ENCODE measurements at regions not wholly inside any gene's neighbourhood (a gene's known extent, or its start where the extent isn't known, plus 50 kb on each side); places are given as distances from the start of the nearest gene placed in this dataset.

DNA sequence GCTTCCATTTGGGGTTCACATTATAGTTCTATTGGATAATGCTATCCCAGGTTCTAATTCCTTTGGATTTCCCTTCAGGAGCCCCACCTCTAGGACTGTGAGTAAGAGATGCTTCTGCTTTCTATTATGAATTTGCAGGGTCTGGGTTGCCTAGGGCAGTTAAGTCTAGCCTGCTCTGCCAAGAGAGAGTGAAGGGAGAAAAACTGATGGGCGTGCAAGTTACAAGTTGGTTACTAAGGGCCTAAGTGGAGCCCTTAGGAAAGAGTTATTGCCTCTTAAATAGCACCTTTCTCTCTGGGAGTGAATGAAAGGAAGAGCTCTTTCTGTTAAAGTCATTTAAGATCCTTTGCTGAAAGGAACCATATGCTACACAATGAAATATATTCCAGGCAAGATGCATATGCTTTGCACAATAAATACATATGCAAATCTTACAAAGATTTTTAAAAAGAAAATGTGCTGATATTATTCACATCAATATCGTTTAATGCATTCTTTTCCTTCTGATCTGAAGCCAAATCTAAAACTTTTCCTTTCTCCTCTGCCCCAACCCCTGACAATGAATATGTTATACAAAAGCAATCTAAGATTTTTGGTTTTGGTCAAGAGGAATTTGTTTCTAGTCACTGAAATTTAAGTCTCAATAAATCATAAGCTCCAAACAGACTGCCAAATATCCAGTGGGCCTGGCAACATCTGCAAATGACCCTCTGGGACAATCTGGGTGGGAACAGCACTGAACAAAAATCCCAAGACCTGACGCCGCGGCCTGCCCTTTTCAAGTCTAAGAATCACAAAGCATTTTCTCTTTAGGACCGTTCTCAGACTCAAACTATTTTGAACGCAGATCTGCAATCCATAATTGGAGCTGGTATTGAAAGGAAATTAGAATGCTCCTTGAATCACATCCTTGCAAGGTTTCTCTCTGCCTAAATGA is 586.7 kb downstream of the ETNK1 start:
- H3K4me1 ChIP-seq, result no peaks in the 10 kb centered on the region
- no peaks in the 10 kb centered on the region for H3K36me3 ChIP-seq
- H3K27me3 ChIP-seq, result no peaks in the 10 kb centered on the region
- TF ChIP-seq, protein P1, sequence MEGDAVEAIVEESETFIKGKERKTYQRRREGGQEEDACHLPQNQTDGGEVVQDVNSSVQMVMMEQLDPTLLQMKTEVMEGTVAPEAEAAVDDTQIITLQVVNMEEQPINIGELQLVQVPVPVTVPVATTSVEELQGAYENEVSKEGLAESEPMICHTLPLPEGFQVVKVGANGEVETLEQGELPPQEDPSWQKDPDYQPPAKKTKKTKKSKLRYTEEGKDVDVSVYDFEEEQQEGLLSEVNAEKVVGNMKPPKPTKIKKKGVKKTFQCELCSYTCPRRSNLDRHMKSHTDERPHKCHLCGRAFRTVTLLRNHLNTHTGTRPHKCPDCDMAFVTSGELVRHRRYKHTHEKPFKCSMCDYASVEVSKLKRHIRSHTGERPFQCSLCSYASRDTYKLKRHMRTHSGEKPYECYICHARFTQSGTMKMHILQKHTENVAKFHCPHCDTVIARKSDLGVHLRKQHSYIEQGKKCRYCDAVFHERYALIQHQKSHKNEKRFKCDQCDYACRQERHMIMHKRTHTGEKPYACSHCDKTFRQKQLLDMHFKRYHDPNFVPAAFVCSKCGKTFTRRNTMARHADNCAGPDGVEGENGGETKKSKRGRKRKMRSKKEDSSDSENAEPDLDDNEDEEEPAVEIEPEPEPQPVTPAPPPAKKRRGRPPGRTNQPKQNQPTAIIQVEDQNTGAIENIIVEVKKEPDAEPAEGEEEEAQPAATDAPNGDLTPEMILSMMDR (IDR thresholded peaks at IDR 0.05; ENCODE audit: low read depth, low read length), result no peak
- H3K9me3 ChIP-seq, result no peaks in the 10 kb centered on the region
- DNase-seq, result no peak
- H3K4me3 ChIP-seq (ENCODE audit: low read depth, low read length), result no peak overlapping the region

DNA sequence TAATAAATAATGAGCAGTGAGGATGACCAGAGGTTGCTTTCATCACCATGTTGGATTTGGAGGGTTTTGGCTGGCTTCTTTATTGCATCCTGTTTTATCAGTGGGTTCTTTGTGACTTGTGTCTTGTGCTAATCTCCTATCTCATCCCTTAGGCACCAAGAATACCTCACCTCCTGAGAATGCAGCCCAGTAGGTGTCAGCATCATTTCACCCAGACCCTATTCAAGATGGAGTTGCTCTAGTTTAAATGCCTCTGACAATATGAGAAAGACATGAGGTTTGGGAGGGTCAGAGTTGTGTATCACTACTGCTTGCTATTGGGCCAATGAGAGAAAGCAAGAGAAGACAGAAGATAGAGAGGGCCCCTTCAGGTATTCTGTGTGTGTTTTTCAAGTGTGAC is 592.2 kb downstream of the ETNK1 start:
- no peak for DNase-seq
- TF ChIP-seq, protein P1 (IDR thresholded peaks at IDR 0.05; ENCODE audit: low read depth, low read length), result no peak
- H3K4me1 ChIP-seq, result no peaks in the 10 kb centered on the region; the same call in 1 of the 2 replicates
- H3K4me3 ChIP-seq (ENCODE audit: low read depth, low read length), result no peak overlapping the region
- H3K9me3 ChIP-seq, result no peaks in the 10 kb centered on the region
- no peaks in the 10 kb centered on the region for H3K36me3 ChIP-seq
- no peaks in the 10 kb centered on the region for H3K27me3 ChIP-seq

DNA sequence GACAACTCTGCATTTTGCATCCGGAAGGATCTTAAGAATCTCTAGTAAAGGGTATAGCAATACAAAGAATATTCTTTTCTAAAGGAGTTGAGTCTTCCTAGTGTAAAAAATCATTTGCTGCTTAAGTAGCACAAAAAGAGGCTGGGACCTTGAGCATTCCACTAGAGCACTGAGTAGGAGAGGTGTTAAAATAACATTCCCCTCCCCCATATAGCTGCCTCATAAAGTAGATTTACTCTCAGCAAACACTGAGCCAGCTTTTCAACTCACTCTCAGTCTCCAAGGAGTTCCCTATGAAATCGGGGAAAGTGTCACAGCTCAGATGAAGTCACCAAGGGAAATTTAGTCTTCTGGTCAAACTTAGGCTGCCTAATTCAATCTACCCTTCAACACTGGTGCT is 592.7 kb downstream of the ETNK1 start:
- TF ChIP-seq, protein P1 (IDR thresholded peaks at IDR 0.05; ENCODE audit: low read depth, low read length), result no peak
- H3K9me3 ChIP-seq, result no peaks in the 10 kb centered on the region
- no peak overlapping the region for H3K4me3 ChIP-seq (ENCODE audit: low read depth, low read length)
- H3K27me3 ChIP-seq, result no peaks in the 10 kb centered on the region
- DNase-seq, result no peak
- no peaks in the 10 kb centered on the region; the same call in 1 of the 2 replicates for H3K4me1 ChIP-seq
- no peaks in the 10 kb centered on the region for H3K36me3 ChIP-seq

DNA sequence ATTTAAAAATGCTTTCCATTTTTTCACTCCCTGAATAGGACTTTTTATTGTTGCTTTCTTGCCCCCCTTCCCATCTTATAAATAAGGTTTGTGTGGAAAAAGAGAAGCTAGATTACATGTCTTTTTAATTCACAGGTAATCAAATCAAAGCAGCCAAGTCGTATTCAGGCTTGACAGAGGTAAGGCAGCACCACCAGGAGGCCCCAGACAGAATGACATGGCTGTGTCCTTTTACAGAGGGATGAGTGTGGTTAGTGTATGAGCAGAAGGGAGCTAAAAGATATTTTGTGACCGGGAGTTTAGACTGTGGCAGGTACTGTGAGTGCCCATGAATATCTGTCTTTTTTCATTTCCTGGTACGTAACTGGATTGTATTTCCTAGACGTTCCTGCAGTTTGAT is 596.1 kb downstream of the ETNK1 start:
- Histone ChIP-seq H3K27me3 (no peaks in the 10 kb centered on the region), H3K36me3 (no peaks in the 10 kb centered on the region), H3K9me3 (no peaks in the 10 kb centered on the region), H3K4me3 (ENCODE audit: low read depth, low read length) (no peak overlapping the region), H3K4me1 (no peaks in the 10 kb centered on the region; the same call in 1 of the 2 replicates)
- TF ChIP-seq, protein P1 (IDR thresholded peaks at IDR 0.05; ENCODE audit: low read depth, low read length), result peak; percentile 84
- peak; percentile 60 for DNase-seq

DNA sequence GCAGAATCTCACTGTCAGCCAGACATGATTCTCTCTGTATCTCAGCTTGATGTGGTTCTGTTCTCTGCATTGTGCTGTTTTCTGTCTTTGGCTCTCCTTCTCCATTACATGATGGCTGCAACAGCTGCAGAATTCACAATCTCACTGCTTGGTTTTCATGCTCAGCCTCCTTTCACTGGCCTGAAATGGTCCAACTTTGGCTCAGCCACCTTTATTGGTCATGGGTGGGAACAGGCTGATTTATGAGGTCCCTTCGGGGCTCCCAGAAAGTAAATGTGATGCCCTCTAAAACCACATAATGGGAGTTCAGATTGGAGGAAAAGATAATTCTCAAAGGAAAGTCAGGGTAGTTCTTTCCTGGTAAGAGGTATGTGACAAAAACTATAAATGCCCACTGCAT is 597.0 kb downstream of the ETNK1 start:
- TF ChIP-seq, protein P1 (IDR thresholded peaks at IDR 0.05; ENCODE audit: low read depth, low read length), result no peak
- H3K4me3 ChIP-seq (ENCODE audit: low read depth, low read length), result no peak overlapping the region
- no peaks in the 10 kb centered on the region for H3K27me3 ChIP-seq
- no peaks in the 10 kb centered on the region for H3K36me3 ChIP-seq
- H3K9me3 ChIP-seq, result no peaks in the 10 kb centered on the region
- DNase-seq, result no peak
- no peaks in the 10 kb centered on the region; the same call in 1 of the 2 replicates for H3K4me1 ChIP-seq

DNA sequence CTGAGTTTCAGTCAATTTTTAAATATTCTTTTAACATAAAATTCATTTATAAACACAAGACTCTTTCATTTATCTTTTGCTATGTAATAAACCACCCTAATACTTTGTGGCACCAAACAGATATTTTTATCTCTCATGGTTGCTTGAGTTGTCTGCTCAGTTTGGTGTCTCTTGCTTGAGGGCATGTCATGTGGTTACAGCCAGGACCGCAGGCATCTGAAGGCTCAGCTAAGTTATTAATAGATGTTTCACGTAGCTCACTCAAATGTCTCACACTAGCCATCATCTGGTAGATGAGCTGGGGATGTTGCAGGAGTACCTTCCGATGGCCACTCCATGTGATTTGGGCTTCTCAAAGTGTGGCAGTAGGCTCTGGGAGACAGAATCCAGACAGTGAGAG is 597.8 kb downstream of the ETNK1 start:
- DNase-seq, result no peak
- TF ChIP-seq, protein P1 (IDR thresholded peaks at IDR 0.05; ENCODE audit: low read depth, low read length), result no peak
- no peaks in the 10 kb centered on the region; the same call in 1 of the 2 replicates for H3K4me1 ChIP-seq
- no peaks in the 10 kb centered on the region for H3K27me3 ChIP-seq
- H3K4me3 ChIP-seq (ENCODE audit: low read depth, low read length), result no peak overlapping the region
- no peaks in the 10 kb centered on the region for H3K9me3 ChIP-seq
- H3K36me3 ChIP-seq, result no peaks in the 10 kb centered on the region
